Activated T-cell treated with anti-CD3 and anti-CD28 coated beads, Interleukin-2, amount 50 U/mL, for 72 hours (primary cell): ENCODE measurements at regions not wholly inside any gene's neighbourhood (a gene's known extent, or its start where the extent isn't known, plus 50 kb on each side); places are given as distances from the start of the nearest gene placed in this dataset.
"Not testable (repeated sequence)": the region's sequence is repeated elsewhere in the genome, so short reads cannot be mapped to it uniquely, and the experiment has no call there.

ENCODE experiments used
- ATAC-seq, 2 donors: fragments of 150-1000 bp; cut with Tn5 transposase; replicated peaks in 1 of 2; 2 replicates each; pipeline ENCODE4 v1.10.0; 2021; ENCODE audit warnings: moderate library complexity in 2 of 2, mild to moderate bottlenecking in 1 of 2
- DNase-seq, 2 donors: peaks; one replicate each; pipeline ENCODE4 v3.0.0; 2021 to 2022; ENCODE audit warnings: mixed read lengths in 1 of 2
- H3K27ac Mint-ChIP-seq: one replicate; pipeline ENCODE4 v1.8.0; 2022; ENCODE audit warnings: mild to moderate bottlenecking, moderate library complexity, mixed read lengths
- H3K27me3 Mint-ChIP-seq: one replicate; pipeline ENCODE4 v1.8.0; 2022; ENCODE audit warnings: low read depth, mixed read lengths
- H3K36me3 Mint-ChIP-seq, 2 donors: one replicate each; pipeline ENCODE4 v1.8.0; 2022; ENCODE audit warnings: mixed read lengths in 2 of 2, mild to moderate bottlenecking in 1 of 2; ENCODE audit not compliant: insufficient read depth in 2 of 2
- H3K4me1 Mint-ChIP-seq: one replicate; pipeline ENCODE4 v1.8.0; 2022; ENCODE audit warnings: low read depth, mixed read lengths
- H3K4me3 Mint-ChIP-seq, 2 donors: one replicate each; pipeline ENCODE4 v1.8.0; 2022; ENCODE audit warnings: mild to moderate bottlenecking in 2 of 2, mixed read lengths in 2 of 2, moderate library complexity in 2 of 2
- H3K9me3 Mint-ChIP-seq, 2 donors: one replicate each; pipeline ENCODE4 v1.8.0; 2022; ENCODE audit warnings: mixed read lengths in 2 of 2

- Mint-ChIP-seq H3K4me3 (no peak overlapping the region), H3K4me1 (no peaks in the 10 kb centered on the region)
Observed at GRCh38 chr9:80763536-80763935, 925.8 kb downstream of the TLE1 start.

GRCh38 chr9:80755586-80755985, 933.8 kb downstream of the TLE1 start:
- H3K4me1 Mint-ChIP-seq = no peaks in the 10 kb centered on the region

More at GRCh38 chr9:80763536-80763935, 925.8 kb downstream of the TLE1 start:
- H3K9me3 Mint-ChIP-seq = peaks cover 0 to 3% of the 10 kb centered on the region in 2 donors
- no peak overlapping the region for H3K27ac Mint-ChIP-seq
- no peak for DNase-seq
- ATAC-seq = no peak
- H3K36me3 Mint-ChIP-seq = no peaks in the 10 kb centered on the region
- no peaks in the 10 kb centered on the region for H3K27me3 Mint-ChIP-seq

GRCh38 chr9:80747056-80747455, 942.3 kb downstream of the TLE1 start:
- H3K27me3 Mint-ChIP-seq, H3K4me3 Mint-ChIP-seq, DNase-seq, ATAC-seq, H3K27ac Mint-ChIP-seq, H3K4me1 Mint-ChIP-seq, H3K36me3 Mint-ChIP-seq, H3K9me3 Mint-ChIP-seq: not testable (repeated sequence)

More at GRCh38 chr9:80755586-80755985, 933.8 kb downstream of the TLE1 start:
- DNase-seq (no peak), ATAC-seq (no peak)
- H3K27ac Mint-ChIP-seq = no peak overlapping the region
- no peaks in the 10 kb centered on the region for H3K27me3 Mint-ChIP-seq
- peaks cover 4 to 5% of the 10 kb centered on the region in 2 donors for H3K9me3 Mint-ChIP-seq
- no peak overlapping the region for H3K4me3 Mint-ChIP-seq
- peaks cover 0 to 1% of the 10 kb centered on the region in 2 donors for H3K36me3 Mint-ChIP-seq

DNA sequence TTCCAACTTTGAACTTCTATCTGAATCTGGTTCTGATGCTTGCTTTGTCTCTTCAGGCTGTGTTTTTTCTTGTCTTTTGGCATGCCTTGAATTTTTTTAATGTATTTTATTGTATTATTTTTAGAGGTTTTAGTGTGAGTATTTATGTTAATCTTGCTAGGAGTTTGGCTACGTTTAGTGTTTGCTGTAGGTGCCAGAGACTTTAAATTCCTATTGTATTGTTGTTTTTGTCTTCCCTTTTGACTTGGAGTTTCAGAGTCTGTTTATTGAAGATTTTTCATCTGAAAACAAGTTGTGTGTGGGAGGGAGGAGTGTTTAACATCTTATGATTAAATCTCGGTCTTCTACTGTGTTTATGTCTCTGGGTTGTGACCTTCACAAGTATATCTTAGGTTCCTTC, 956.8 kb downstream of the TLE1 start:
- DNase-seq = no peak
- H3K36me3 Mint-ChIP-seq = no peaks in the 10 kb centered on the region
- H3K4me1 Mint-ChIP-seq = no peaks in the 10 kb centered on the region
- no peak for ATAC-seq
- no peaks in the 10 kb centered on the region for H3K27me3 Mint-ChIP-seq
- H3K4me3 Mint-ChIP-seq = no peak overlapping the region
- no peak overlapping the region for H3K27ac Mint-ChIP-seq
- peaks cover 2 to 4% of the 10 kb centered on the region in 2 donors for H3K9me3 Mint-ChIP-seq

GRCh38 chr9:80720579-80720978, 968.8 kb downstream of the TLE1 start:
- no peak overlapping the region for H3K4me3 Mint-ChIP-seq
- H3K36me3 Mint-ChIP-seq = peaks cover 0 to 6% of the 10 kb centered on the region in 2 donors
- ATAC-seq = no peak
- H3K9me3 Mint-ChIP-seq = peaks cover 13% of the 10 kb centered on the region in 2 donors
- DNase-seq = no peak
- no peaks in the 10 kb centered on the region for H3K4me1 Mint-ChIP-seq
- no peak overlapping the region for H3K27ac Mint-ChIP-seq
- H3K27me3 Mint-ChIP-seq = no peaks in the 10 kb centered on the region

DNA sequence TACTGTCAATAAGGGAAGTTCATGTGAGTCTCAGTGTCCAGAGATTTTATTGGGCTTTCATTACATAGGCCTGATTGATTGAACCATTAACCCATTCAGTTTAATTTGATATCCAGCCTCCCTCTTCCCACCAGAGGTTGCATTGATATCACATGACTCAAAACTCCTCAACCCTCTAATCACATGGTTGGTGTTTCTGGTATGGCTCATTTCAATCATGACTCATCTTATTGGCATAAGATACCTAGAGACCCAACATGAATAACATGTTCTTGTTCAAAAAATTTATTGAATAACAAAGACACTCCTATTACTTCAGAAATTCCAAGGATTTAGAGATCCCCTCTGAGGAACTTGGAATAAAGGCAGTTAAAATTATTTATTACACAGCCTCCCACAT, 982.2 kb downstream of the TLE1 start:
- H3K36me3 Mint-ChIP-seq = peaks cover 0 to 1% of the 10 kb centered on the region in 2 donors
- peaks cover 8 to 11% of the 10 kb centered on the region in 2 donors for H3K9me3 Mint-ChIP-seq
- H3K4me1 Mint-ChIP-seq = no peaks in the 10 kb centered on the region
- H3K27ac Mint-ChIP-seq = no peak overlapping the region
- H3K4me3 Mint-ChIP-seq = no peak overlapping the region
- H3K27me3 Mint-ChIP-seq = no peaks in the 10 kb centered on the region
- ATAC-seq (no peak), DNase-seq (no peak)

- no peaks in the 10 kb centered on the region for H3K36me3 Mint-ChIP-seq
- ATAC-seq = no peak
- no peak overlapping the region for H3K27ac Mint-ChIP-seq
- no peak for DNase-seq
- H3K4me3 Mint-ChIP-seq = no peak overlapping the region
- H3K27me3 Mint-ChIP-seq = no peaks in the 10 kb centered on the region
- no peaks in the 10 kb centered on the region for H3K4me1 Mint-ChIP-seq
- H3K9me3 Mint-ChIP-seq = peaks cover 9 to 11% of the 10 kb centered on the region in 2 donors
Observed at GRCh38 chr9:80701061-80701460, 988.3 kb downstream of the TLE1 start.

- H3K9me3 Mint-ChIP-seq = peaks cover 7% of the 10 kb centered on the region in 2 donors
- no peak for DNase-seq
- no peak overlapping the region for H3K4me3 Mint-ChIP-seq
- H3K36me3 Mint-ChIP-seq = no peaks in the 10 kb centered on the region
- no peaks in the 10 kb centered on the region for H3K4me1 Mint-ChIP-seq
- no peak for ATAC-seq
- H3K27ac Mint-ChIP-seq = no peak overlapping the region
- no peaks in the 10 kb centered on the region for H3K27me3 Mint-ChIP-seq
Observed at GRCh38 chr9:80699511-80699998, 989.8 kb downstream of the TLE1 start.

GRCh38 chr9:80698725-80699410, 990.5 kb downstream of the TLE1 start:
- DNase-seq (no peak), ATAC-seq (no peak)
- Mint-ChIP-seq H3K4me1 (no peaks in the 10 kb centered on the region), H3K36me3 (no peaks in the 10 kb centered on the region), H3K9me3 (peaks cover 10 to 11% of the 10 kb centered on the region in 2 donors), H3K27me3 (no peaks in the 10 kb centered on the region), H3K27ac (no peak overlapping the region), H3K4me3 (no peak overlapping the region)

- Mint-ChIP-seq H3K9me3 (peaks cover 6 to 9% of the 10 kb centered on the region in 2 donors), H3K4me1 (no peaks in the 10 kb centered on the region), H3K36me3 (no peaks in the 10 kb centered on the region), H3K4me3 (no peak overlapping the region), H3K27me3 (no peaks in the 10 kb centered on the region), H3K27ac (no peak overlapping the region)
- no peak for ATAC-seq
- DNase-seq = no peak
Observed at GRCh38 chr9:80692751-80693150, 996.6 kb downstream of the TLE1 start.

- Mint-ChIP-seq H3K36me3 (no peaks in the 10 kb centered on the region), H3K9me3 (peaks cover 8 to 10% of the 10 kb centered on the region in 2 donors), H3K27ac (no peak overlapping the region), H3K27me3 (no peaks in the 10 kb centered on the region), H3K4me3 (no peak overlapping the region), H3K4me1 (no peaks in the 10 kb centered on the region)
- DNase-seq (no peak), ATAC-seq (no peak)
Observed at GRCh38 chr9:80691229-80691628, 998.1 kb downstream of the TLE1 start.

- no peak for ATAC-seq
- H3K9me3 Mint-ChIP-seq = peaks cover 8 to 11% of the 10 kb centered on the region in 2 donors
- no peaks in the 10 kb centered on the region for H3K36me3 Mint-ChIP-seq
- H3K4me3 Mint-ChIP-seq = no peak overlapping the region
- no peak overlapping the region for H3K27ac Mint-ChIP-seq
- no peaks in the 10 kb centered on the region for H3K4me1 Mint-ChIP-seq
- DNase-seq = no peak
- no peaks in the 10 kb centered on the region for H3K27me3 Mint-ChIP-seq
Observed at GRCh38 chr9:80690349-80690939, 998.9 kb downstream of the TLE1 start.

GRCh38 chr9:80679916-80680315, 1009.4 kb downstream of the TLE1 start:
- DNase-seq (no peak), ATAC-seq (no peak)
- Mint-ChIP-seq H3K4me1 (no peaks in the 10 kb centered on the region), H3K27me3 (no peaks in the 10 kb centered on the region), H3K9me3 (peaks cover 1 to 5% of the 10 kb centered on the region in 2 donors), H3K36me3 (no peaks in the 10 kb centered on the region), H3K4me3 (no peak overlapping the region), H3K27ac (no peak overlapping the region)
